Testis (tissue), 2 donors: ENCODE measurements at regions not wholly inside any gene's neighbourhood (a gene's known extent, or its start where the extent isn't known, plus 50 kb on each side); places are given as distances from the start of the nearest gene placed in this dataset.
"Not testable (repeated sequence)": the region's sequence is repeated elsewhere in the genome, so short reads cannot be mapped to it uniquely, and the experiment has no call there.

Source experiments
- CTCF ChIP-seq, 3 experiments: fragments of 450-650 bp in 2 of 3; fragments of 200-600 bp in 1 of 3; sonication (generic) in 1 of 3; IDR thresholded peaks; one replicate each; pipeline ENCODE4 v1.5.1; 2016 to 2019; ENCODE audit warnings: antibody characterized with exemption in 3 of 3, mild to moderate bottlenecking in 2 of 3, moderate library complexity in 1 of 3
- POLR2A ChIP-seq: fragments of 450-650 bp; IDR thresholded peaks from one replicate; pipeline ENCODE4 v1.6.1; 2017; ENCODE audit warnings: antibody characterized with exemption, mild to moderate bottlenecking, moderate library complexity

- not testable (repeated sequence) for TF ChIP-seq CTCF (IDR thresholded peaks at IDR 0.05); POLR2A
Observed at GRCh38 chr2:110373519-110373918, 99.1 kb downstream of the LIMS4 start.
